ENCODE measurements at regions not wholly inside any gene's neighbourhood (a gene's known extent, or its start where the extent isn't known, plus 50 kb on each side); places are given as distances from the start of the nearest gene placed in this dataset.

GRCh38 chr22:47460861-47461260, 698.4 kb downstream of the TBC1D22A start:
- no peak for DNase-seq (ENCODE audit: low read depth in 3 of 3)

- DNase-seq (ENCODE audit: low read depth in 3 of 3), result no peak
Measured at GRCh38 chr22:47460176-47460575, 697.7 kb downstream of the TBC1D22A start.

- DNase-seq (ENCODE audit: low read depth in 3 of 3), result no peak
Measured at GRCh38 chr22:47458348-47458747, 695.9 kb downstream of the TBC1D22A start.

DNA sequence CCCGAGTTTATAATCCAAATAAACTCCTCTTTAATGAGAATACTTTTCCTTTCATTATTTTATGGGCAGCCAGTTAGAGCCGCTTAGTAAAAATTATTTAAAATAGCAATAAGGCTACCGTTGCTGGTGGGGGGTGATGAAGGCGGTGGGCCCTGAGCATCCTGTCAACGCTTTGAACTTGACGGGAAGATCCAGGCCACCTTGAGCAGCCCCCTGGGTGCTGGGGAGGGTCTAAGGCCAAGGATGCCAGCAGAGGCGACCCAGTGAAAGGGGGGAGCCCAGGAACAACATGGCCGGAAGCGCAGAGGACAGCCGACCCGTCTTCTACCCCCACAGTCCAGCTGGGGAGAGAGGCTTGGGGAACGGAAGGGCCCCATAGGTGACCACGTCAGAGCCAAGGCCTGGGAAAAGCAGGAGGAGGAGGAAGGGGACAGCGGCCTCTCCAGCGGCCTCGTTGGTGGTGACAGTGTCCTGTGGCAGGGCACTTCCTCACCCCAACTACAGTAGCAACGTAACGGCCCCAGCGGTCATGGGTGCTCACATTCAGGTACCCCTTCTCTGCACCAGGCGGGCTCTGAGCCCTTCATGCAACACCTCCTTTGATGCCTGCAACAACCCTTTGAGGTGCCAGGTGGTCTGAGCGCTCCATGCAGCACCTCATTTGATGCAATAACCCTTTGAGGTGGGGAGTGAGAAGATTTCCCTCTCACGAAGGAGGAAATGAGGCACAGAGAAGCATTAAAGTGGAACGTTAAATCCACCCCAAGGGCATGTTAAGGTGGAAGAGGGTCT, 695.3 kb downstream of the TBC1D22A start:
- DNase-seq (ENCODE audit: low read depth in 3 of 3), result no peak

GRCh38 chr22:47457021-47457420, 694.6 kb downstream of the TBC1D22A start:
- no peak for DNase-seq (ENCODE audit: low read depth in 3 of 3)

DNA sequence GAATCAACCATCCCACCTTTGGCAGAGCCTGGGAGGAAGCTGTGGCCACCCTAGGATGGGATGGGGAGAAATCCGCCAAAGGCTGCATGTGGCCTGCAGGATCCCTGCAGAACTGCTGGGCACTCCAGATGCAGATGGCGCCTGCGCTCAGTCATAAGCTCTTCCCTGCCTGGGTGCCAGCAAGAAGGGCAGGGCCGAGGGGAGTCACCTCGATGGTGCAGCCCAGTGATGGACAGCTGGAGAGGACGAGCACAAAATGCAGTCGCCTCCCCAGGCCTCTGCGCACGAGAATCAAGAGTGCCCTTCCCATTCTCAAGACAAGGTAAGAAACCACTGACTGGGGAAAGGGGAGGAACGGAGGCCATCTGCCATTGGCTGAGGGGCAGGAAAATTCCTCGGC, 693.6 kb downstream of the TBC1D22A start:
- DNase-seq (ENCODE audit: low read depth in 3 of 3), result no peak

- no peak for DNase-seq (ENCODE audit: low read depth in 3 of 3)
Measured at GRCh38 chr22:47453049-47453448, 690.6 kb downstream of the TBC1D22A start.

DNA sequence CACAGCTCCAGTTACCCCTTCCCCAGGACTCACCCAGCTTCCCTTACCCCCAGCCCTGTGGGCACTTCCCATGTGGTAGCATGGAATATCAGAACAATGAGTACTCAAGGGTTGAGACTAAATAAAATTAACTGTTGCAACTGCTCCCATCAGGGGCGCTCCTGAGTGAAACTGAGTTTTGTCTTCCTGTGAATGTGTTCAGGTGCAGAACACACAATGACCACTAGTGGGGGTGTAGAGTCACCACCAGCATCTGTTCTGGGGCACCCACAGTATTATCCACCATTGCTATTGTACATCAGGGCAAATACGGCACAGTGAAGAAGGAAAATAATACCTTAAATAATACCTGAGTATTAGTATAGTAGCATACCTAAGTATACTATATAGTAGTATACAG, 689.7 kb downstream of the TBC1D22A start:
- no peak for DNase-seq (ENCODE audit: low read depth in 3 of 3)

GRCh38 chr22:47450876-47451475, 688.5 kb downstream of the TBC1D22A start:
- DNase-seq (ENCODE audit: low read depth in 3 of 3), result no peak

DNA sequence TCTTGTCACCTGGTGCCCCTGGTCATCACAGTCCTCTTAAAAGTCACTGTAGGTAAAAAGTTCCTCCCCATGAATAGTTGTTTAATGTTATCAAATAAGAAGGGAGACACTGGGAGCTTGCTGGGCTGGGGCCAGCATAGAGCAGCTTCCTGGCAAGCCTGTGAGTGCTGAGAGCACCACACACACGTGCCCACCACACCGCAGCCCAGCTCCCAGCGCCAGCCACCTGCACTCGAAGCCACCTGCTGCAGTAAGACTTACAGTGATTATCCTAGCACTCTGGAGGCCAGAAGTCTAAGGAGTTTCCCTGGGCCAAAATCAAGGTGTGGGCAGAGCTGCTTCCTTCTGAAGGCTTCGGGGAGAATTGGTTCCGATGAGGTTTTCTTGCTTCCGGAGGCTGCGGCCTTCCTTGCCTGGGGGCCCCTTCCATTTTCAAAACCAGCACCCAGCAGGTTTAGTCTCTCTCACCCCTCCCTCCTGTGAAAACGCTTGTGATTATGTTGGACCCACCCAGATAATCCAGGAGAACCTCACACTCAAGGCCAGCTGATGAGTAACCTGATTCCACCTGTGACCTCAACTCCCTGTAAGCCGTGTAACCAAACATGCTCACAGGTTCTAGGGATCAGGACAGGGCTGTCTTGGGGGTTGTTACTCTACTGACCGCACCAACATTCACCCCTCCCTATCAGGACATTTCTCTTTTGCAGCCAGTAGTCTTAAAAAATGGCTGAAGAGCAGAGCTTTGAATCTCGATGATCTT, 687.2 kb downstream of the TBC1D22A start:
- DNase-seq (ENCODE audit: low read depth in 3 of 3), result no peak

GRCh38 chr22:47448231-47449223, 686.1 kb downstream of the TBC1D22A start:
- no peak for DNase-seq (ENCODE audit: low read depth in 3 of 3)

GRCh38 chr22:47446821-47447810, 684.7 kb downstream of the TBC1D22A start:
- DNase-seq (ENCODE audit: low read depth in 3 of 3), result no peak

DNA sequence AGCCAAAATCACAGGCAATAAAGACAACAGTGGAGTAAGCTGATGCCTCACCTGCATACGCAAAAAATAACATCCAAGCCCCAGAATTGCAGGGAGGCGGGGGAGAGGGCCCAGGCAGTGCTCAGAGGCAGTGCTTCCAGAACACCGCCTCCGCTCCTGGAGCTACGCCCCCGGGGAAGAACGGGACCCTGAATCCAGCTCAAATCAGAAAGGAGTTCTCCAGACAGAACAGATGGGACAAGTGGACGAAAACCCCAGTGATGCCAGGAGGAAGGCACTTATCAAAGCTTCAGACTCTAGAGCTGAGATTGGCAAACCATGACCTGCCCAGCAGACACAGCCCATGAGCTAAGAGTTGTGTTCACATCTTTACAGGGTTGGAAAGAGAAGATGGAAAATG, 683.9 kb downstream of the TBC1D22A start:
- no peak for DNase-seq (ENCODE audit: low read depth in 3 of 3)

GRCh38 chr22:47445716-47446290, 683.4 kb downstream of the TBC1D22A start:
- no peak for DNase-seq (ENCODE audit: low read depth in 3 of 3)

- no peak for DNase-seq (ENCODE audit: low read depth in 3 of 3)
Measured at GRCh38 chr22:47445212-47445611, 682.8 kb downstream of the TBC1D22A start.

- no peak for DNase-seq (ENCODE audit: low read depth in 3 of 3)
Measured at GRCh38 chr22:47444746-47445065, 682.3 kb downstream of the TBC1D22A start.

DNA sequence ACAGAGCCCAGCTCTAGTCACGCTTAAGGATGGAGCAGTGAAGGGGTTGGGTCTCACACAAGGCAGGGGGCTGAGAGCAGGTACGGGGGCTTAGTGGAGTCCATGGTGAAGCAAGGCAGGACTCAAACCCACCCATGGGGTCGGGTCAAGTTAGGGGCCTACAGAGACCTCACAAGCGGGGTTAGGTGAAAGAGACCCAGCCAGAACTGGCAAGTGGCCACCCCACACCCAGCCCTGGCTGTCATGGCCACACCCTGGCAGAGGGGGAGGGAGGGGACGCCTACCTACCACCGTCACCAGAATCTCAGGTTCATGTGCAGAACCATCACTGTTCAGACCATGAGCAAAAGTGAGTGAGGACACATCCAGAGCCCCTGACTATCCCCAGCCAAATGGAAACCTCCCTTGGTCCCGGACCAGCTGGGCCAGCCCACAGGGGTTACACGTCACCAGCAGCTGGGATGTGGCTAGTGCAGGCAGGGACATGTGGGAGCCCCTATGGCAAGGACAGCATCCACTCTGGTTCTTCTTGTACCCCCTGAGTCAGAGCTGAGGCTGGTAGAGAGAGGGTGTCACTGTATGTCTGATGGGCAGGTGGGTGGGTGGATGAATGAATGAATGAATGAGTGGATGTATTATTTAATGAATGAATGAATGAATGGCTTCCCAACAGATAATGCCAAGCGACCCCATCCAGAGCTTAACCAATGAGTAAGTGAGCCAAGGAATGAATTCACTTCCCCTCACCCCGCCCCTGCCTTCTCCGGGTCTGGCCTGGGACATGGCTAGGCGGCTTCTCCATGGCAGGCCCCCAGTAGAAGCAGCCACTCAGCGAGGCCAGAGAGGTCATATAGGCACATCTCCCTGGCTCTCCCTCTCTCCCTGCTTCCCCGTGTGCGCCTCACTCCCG, 681.6 kb downstream of the TBC1D22A start:
- no peak for DNase-seq (ENCODE audit: low read depth in 3 of 3)

GRCh38 chr22:47442821-47443220, 680.4 kb downstream of the TBC1D22A start:
- DNase-seq (ENCODE audit: low read depth in 3 of 3), result no peak

DNA sequence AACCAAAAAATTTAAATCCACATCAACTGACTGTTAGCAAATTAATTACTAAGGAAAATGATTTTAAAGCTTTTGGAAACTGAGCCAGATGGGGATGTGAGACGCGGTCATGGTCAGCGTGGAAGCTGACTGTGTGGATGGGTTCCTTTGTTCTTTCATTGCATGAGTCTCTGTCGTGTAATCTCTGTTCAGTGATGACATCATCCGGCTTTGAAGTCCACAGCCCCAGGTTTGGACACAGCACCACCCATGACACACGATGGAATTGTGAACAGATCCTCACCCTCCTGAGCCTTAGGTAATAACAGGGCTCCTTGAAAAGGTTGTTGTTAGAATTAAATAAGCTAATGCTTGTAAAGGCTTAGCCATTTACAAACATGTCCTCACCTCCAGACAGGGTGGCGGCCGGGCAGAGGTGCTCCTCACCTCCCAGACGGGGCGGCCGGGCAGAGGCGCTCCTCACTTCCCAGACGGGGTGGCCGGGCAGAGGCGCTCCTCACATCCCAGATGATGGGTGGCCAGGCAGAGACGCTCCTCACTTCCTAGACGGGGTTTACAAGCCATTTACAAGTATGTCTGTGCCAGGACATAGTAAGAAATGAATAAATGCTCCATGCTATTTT, 677.3 kb downstream of the TBC1D22A start:
- DNase-seq (ENCODE audit: low read depth in 3 of 3), result no peak

Measured in stimulated activated CD4-positive, alpha-beta T cell treated with anti-CD3 and anti-CD28 coated beads, TNF-alpha, amount 100 ng/mL, for 48 hours (primary cell).